Activated T-helper 1 cell treated with anti-CD3 and anti-CD28 coated beads, Interleukin-2, amount 50 U/mL, for 16 hours (primary cell): ENCODE measurements at regions not wholly inside any gene's neighbourhood (a gene's known extent, or its start where the extent isn't known, plus 50 kb on each side); places are given as distances from the start of the nearest gene placed in this dataset.
"Not testable (repeated sequence)": the region's sequence is repeated elsewhere in the genome, so short reads cannot be mapped to it uniquely, and the experiment has no call there.

Experiments
- DNase-seq, 2 donors: peaks; one replicate each; pipeline ENCODE4 v3.0.0-alpha.2; 2020; ENCODE audit warnings: low read depth in 1 of 2, low spot score in 1 of 2

- no peak for DNase-seq
Measured at GRCh38 chr7:149635561-149636329, 137.6 kb downstream of the ZNF467 start.

DNA sequence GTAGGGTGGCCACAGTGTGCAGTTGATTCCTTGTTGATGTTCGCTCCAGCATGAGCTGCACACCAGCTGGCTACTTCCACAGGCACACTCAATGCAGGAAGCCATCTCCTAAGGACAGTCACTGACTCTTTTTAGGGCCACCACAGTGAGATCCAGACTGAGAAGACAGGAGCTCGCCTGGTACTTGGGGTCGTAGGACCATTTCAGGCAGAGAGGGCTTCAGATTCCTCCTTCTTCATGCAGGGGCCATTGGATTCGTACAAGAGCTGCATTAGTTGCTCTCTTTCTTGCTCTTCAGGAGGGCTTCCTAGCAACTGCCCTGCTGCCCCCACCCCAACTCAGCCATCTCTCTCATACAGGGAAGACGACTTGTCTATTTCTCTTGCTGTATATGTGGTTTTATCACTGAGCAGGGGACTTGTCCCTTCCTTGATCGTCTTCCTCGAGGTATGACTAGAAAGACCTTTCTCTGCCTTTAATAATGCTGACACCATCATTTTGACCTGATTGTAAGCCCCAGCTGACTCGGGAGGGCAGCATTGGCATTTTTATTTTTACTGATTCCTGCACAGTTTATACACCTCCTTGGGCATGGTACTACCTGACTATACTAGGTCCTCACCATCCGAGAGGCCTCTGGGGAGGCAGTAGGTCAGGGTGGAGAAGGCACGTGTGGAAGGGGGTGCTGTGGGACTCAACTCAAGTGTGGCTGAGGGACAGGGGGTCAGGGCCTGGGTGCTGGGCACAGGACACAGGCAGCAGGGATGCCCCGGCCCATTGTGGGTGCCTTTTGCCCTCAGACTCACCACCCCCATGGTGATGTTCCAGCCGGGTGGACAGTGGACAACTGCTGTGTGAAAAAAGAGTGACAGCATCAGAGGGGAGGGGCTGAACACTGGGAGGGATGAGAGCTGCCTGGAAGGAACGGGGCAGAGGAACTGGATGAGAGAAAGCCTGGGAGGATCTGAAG is 136.7 kb upstream of the ZNF746 start:
- DNase-seq, result no peak

DNA sequence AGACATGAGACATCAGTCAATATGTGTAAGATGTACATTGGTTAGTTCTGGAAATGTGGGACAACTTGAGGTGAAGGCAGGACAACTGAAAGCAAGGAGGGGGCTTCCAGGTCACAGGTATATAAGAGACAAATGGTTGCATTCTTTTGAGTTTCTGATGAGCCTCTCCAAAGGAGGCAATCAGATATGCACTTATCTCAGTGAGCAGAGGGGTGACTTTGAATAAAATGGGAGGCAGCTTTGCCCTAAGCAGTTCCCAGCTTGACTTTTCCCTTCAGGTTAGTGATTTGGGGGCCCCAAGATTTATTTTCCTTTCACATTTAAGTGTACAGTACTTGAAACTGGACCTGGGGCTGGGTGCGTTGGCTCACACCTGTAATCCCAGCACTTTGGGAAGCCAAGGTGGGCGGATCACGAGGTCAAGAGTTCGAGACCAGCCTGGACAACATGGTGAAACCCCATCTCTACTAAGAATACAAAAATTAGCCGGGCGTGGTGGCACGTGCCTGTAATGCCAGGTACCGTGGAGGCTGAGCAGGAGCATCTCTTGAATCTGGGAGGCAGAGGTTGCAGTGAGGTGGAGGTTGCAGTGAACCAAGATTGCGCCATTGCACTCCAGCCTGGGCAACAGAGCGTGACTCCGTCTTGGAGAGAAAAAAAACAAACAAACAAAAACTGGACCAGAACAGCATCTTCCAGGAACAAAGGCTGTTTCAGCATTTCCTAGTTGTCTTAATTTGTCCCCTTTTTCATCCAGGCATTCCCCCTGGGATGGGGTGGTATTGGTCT is 130.9 kb upstream of the ZNF746 start:
- DNase-seq, result not testable (repeated sequence)

DNA sequence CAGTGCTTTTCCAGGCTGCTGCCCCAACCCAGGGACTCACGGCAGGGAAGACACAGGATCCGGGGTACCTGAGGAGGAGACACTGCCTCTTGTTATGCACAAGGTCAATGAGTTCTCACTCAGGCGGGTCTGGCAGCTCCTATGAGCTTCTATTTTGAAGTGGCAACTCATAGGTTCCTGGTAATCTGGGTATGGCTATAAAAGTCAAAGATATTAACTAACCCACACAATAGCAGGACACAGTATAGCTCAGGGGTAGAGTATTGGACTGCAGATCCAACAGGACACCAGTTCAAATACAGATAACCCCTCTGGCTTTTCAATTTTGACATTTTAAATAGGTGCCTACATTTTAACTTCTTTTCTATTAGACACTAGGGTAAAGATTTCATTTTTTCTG is 130.3 kb upstream of the ZNF746 start:
- DNase-seq, result no peak

GRCh38 chr7:149626972-149627371 is 129.4 kb upstream of the ZNF746 start:
- no peak for DNase-seq

- DNase-seq, result no peak
Measured at GRCh38 chr7:149625947-149626392, 128.4 kb upstream of the ZNF746 start.

DNA sequence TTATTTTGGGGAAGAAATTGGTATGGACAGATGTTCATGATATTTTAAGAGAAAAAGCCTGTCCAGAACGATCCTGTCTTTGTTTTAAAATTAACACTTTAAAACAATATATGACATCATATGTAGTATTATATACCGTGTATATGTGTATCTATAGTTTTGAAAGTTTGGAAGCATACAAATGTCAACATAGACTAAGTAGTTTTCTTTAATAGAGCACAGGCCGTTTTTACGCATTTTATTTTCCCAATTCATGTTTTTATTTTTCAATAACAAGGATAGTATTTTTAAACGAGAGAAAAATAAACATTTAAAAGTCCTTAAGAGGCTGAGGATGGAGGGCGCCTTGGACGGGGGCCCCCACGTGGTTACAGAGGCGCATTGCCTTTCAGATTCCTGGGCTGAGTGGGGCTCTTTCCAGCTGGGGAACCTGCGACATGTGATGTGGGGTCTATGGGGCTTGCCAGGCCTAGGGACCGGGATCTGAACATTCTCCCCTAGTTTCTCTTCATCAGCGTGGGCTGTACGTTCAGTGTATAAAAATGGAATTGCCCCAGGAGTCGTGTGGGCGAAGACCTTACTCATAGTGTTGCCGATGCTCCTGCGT is 127.8 kb upstream of the ZNF746 start:
- peak; percentile 21 to 26 for DNase-seq

DNA sequence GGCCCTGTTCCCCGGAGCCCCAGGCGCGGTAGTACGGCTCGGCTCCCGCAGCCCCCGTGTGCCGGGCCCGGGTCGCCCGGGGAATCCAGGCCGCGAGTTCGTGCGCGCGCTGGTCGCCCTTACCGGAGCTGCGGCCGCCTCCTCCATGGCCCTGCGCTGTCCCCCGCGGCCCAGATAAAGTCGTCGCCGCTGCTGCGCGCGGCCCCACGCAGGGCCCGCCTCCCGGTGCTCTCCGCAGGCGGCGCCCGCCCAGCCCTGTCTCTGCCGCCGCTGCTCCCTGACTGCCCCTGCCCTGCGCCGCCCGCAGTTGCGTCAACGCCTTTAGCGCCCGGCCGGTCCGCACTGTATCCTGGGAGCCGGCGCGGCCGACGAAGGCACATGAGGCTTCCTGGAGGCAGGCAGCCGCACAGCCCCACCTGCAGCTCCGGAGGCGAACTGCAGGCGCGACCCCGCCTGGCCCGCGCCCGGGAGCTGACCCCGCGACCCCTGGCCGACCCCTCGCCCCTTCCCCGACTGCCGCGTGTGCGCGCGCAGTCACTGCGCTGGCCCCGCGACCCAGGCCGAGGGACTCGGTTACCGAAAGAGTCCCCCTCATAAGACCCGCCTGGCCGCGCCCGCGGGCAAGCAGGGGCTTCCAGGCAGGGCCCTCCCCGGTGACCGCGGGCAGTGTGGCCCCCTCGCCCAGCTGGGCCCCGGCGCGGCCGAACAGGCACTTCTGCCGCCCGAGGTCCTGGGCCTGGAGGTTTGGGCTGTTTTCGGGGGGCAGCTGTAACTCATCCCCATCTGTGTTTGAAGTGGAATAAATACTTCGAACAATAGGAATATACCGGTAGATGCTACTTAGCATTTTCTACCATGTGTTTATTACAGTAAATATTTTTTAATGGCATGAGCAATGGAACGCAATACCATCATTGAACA is 127.1 kb upstream of the ZNF746 start:
- DNase-seq, result peak; percentile 78 to 87

DNA sequence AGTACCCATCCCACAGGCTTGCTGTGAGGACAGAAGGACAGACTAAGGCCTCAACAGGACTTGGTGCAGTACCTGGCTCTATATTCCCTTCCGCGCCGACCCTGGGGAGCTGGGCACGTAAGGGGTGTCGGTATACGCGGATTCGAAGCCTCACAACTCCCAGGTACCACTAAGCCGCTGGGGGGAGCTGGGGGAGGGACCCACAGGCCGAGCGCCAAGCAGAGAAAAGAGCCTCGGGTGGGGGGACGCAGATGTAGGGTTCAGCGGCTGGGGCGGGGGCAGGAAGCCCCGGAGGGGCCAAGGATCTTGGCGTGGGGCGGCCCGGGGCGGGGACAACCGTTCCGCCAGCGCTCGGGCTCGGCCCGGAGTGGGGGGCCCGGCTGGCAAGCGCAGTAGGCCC is 126.4 kb upstream of the ZNF746 start:
- peak; percentile 8 to 24 for DNase-seq

DNA sequence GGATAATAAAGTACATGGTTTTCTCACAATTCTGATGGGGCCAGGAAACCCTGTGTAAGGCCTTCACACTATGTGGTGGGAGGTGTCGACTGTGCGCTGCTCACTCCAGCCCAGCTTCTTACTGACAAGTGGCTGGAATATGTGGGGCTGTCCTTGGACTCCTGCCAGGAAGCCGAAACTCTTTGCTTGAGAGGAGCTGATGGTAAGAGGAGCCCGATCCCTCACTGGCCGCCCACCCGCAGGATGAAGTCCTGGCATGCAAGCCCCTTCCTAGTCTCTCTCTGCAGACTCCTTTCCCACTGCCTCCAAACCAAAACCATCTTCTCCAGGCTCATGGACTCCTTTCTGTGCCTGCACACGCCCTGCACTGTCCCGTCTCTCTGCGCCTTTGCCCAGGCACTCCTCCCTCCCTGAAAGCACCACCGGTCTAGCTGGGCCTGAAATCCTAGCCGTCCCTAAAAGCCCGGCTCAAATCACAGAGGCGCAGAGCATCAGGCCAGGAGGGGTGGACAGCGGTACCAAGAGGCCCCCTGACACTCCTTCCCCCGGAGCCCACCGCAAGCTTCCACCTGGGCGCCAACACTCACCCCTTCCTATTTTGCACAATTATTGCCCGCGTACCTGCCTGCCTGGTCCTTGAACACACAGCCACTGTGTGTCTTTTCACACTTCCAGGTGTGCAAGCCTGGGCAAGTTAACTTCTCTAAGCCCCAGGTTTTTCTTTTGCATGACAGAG is 125.8 kb upstream of the ZNF746 start:
- DNase-seq, result not testable (repeated sequence)

- DNase-seq, result no peak
Measured at GRCh38 chr7:149622444-149623210, 125.0 kb upstream of the ZNF746 start.

- no peak for DNase-seq
Measured at GRCh38 chr7:149621776-149622175, 124.2 kb upstream of the ZNF746 start.

- peak in 1 of 2 donors; percentile 12 for DNase-seq
Measured at GRCh38 chr7:149620961-149621360, 123.4 kb upstream of the ZNF746 start.

DNA sequence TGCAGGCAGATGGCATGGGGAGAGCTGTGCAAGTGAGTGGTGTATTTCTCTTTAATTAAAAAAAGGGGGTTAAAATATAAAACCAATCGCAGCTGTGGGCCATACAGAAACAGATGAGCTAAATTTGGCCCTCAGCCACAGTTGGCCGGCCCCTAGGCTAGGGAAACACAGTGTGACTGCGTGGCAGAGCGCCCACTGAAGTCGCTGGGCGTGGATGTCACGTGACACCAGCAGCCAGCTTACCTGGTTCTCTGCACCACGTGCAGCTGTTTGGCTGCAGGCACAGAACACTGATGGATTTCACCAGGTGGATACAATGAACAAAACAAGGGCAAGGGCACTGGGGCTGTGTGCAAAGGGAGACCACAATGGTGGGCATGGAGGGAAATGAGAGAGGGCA is 119.3 kb upstream of the ZNF746 start:
- no peak for DNase-seq

GRCh38 chr7:149615690-149616270 is 118.2 kb upstream of the ZNF746 start:
- no peak for DNase-seq

DNA sequence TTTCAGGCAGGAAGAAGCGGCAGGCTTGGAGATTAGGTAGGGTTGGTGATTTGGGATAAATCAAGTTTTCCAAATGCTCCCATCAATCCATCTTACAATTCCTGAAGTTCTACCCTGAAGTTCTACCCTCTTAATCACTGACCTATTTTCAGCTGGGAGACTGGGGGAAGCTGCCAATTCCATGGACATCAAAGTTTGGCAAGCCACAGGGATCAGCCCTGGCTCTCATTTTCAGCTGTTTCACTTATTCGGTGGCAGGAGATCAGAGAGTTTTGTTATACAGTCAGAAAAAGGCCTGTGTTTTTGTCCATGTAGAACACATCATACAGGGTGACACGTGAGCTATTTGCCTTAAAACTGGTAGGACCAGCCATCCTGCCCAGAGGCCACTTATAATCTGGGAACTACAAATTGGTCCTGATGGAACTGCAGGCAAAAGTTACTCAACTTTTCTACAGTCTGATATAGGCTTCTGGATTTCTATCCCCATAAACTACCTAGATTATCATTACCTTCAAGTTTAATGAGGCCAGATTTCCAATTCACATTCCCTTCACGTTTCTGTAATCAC is 112.9 kb upstream of the ZNF746 start:
- DNase-seq, result no peak

DNA sequence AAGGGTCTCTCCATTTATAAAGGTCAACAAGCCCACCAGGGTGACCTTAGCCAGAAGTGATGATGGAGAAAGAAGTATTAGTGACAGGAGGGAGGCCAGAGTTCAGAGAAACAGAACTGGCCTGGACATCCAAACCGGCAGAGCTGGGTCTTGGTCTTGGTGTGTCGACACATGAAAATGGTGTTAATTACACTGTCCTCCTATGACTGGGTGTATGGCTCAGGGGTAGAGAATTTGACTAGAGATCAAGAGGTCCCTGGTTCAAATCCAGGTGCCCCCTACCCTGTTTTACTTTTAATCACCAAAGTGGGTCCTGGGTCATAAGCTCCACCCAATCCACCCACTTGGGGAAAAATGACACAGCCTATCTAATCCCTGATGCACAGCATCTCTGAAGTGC is 110.6 kb upstream of the ZNF746 start:
- no peak for DNase-seq

GRCh38 chr7:149607683-149608082 is 110.1 kb upstream of the ZNF746 start:
- DNase-seq, result no peak
